Prostate gland (tissue), 2 donors: ENCODE measurements at regions not wholly inside any gene's neighbourhood (a gene's known extent, or its start where the extent isn't known, plus 50 kb on each side); places are given as distances from the start of the nearest gene placed in this dataset.

ENCODE experiments used
- CTCF ChIP-seq, 4 experiments: fragments of 200-600 bp in 2 of 4; fragments of 450-650 bp in 2 of 4; sonication (generic) in 2 of 4; IDR thresholded peaks; 1 replicate in 3 of 4; 2 replicates in 1 of 4; pipeline ENCODE4 v1.5.1; 2016 to 2019; ENCODE audit warnings: antibody characterized with exemption in 4 of 4, mild to moderate bottlenecking in 2 of 4, moderate library complexity in 2 of 4
- POLR2A ChIP-seq: fragments of 450-650 bp; IDR thresholded peaks from one replicate; pipeline ENCODE4 v1.6.1; 2016; ENCODE audit warnings: antibody characterized with exemption, mild to moderate bottlenecking
- POLR2AphosphoS5 ChIP-seq: sonication (generic); formaldehyde crosslinking; IDR thresholded peaks from one replicate; pipeline ENCODE4 v1.6.1; 2017; ENCODE audit warnings: antibody characterized with exemption

- TF ChIP-seq CTCF (IDR thresholded peaks at IDR 0.05), result no peak
- no peak for TF ChIP-seq POLR2A
- TF ChIP-seq POLR2AphosphoS5, result no peak
Observed at GRCh38 chr21:35764586-35764985, 295.7 kb downstream of the SETD4 start.
